Osteoblast (primary cell): ENCODE measurements at regions not wholly inside any gene's neighbourhood (a gene's known extent, or its start where the extent isn't known, plus 50 kb on each side); places are given as distances from the start of the nearest gene placed in this dataset.

Experiments
- DNase-seq: peaks from one replicate; pipeline ENCODE4 v3.0.0; 2011; ENCODE audit warnings: low spot score, mixed read lengths; ENCODE audit not compliant: insufficient read length; ENCODE audit errors: missing footprints
- H2AFZ ChIP-seq: 2 replicates; pipeline ENCODE4 v1.6.0; 2011; ENCODE audit warnings: mild to moderate bottlenecking, low read length
- H3K27ac ChIP-seq: 2 replicates; pipeline ENCODE4 v1.5.1; 2011; ENCODE audit warnings: mild to moderate bottlenecking, low read depth, low read length, moderate library complexity
- H3K27me3 ChIP-seq: 2 replicates; pipeline ENCODE4 v1.6.0; 2012; ENCODE audit warnings: mild to moderate bottlenecking, control low read depth, inconsistent platforms, low read length, moderate library complexity; ENCODE audit not compliant: insufficient read depth
- H3K36me3 ChIP-seq: 2 replicates; pipeline ENCODE4 v1.5.1; 2011; ENCODE audit warnings: mild to moderate bottlenecking, low read length, control low read depth, moderate library complexity; ENCODE audit not compliant: insufficient read depth
- H3K4me1 ChIP-seq: 2 replicates; pipeline ENCODE4 v1.5.1; 2011; ENCODE audit warnings: mild to moderate bottlenecking, low read length, control low read depth, moderate library complexity; ENCODE audit not compliant: insufficient read depth
- H3K4me2 ChIP-seq: 2 replicates; pipeline ENCODE4 v1.6.0; 2011; ENCODE audit warnings: mild to moderate bottlenecking, low read length; ENCODE audit not compliant: insufficient read depth
- H3K4me3 ChIP-seq: fragments of 200-600 bp; sonication (generic); 3 replicates; pipeline ENCODE4 v1.5.1; 2012; ENCODE audit warnings: mild to moderate bottlenecking, low read length, inconsistent platforms; ENCODE audit not compliant: insufficient read depth
- H3K79me2 ChIP-seq: 2 replicates; pipeline ENCODE4 v1.6.0; 2012; ENCODE audit warnings: mild to moderate bottlenecking, low read length, control low read depth, inconsistent platforms; ENCODE audit not compliant: insufficient read depth
- H3K9me3 ChIP-seq: 2 replicates; pipeline ENCODE4 v1.5.1; 2011; ENCODE audit warnings: low read depth, low read length, control low read depth
- H4K20me1 ChIP-seq: 2 replicates; pipeline ENCODE4 v1.6.0; 2012; ENCODE audit warnings: mild to moderate bottlenecking, low read length, control low read depth; ENCODE audit not compliant: insufficient read depth
- CTCF ChIP-seq: IDR thresholded peaks from 2 replicates; pipeline ENCODE4 v1.5.1; 2011; ENCODE audit warnings: mild to moderate bottlenecking, low read depth, low read length, moderate library complexity; ENCODE audit errors: extremely low read depth

GRCh38 chr15:77716632-77717332, 84.1 kb upstream of the LINGO1 start:
- H3K27ac ChIP-seq, result no peak overlapping the region
- no peaks in the 10 kb centered on the region for H4K20me1 ChIP-seq
- H3K27me3 ChIP-seq, result peaks cover 5% of the 10 kb centered on the region
- no peaks in the 10 kb centered on the region for H3K4me1 ChIP-seq
- no peaks in the 10 kb centered on the region for H3K36me3 ChIP-seq
- no peaks in the 10 kb centered on the region for H3K9me3 ChIP-seq
- no peak overlapping the region for H3K4me3 ChIP-seq
- no peak overlapping the region for H3K4me2 ChIP-seq
- no peak for TF ChIP-seq CTCF
- DNase-seq, result peak; percentile 47
- no peak overlapping the region for H2AFZ ChIP-seq
- no peaks in the 10 kb centered on the region for H3K79me2 ChIP-seq

- Histone ChIP-seq H3K9me3 (no peaks in the 10 kb centered on the region), H3K4me3 (no peak overlapping the region), H3K27me3 (peaks cover 5% of the 10 kb centered on the region), H3K27ac (no peak overlapping the region), H2AFZ (no peak overlapping the region), H4K20me1 (no peaks in the 10 kb centered on the region), H3K79me2 (no peaks in the 10 kb centered on the region), H3K36me3 (no peaks in the 10 kb centered on the region), H3K4me1 (no peaks in the 10 kb centered on the region), H3K4me2 (no peak overlapping the region)
- peak; percentile 30 for DNase-seq
- TF ChIP-seq CTCF, result no peak
These were observed 83.1 kb upstream of the LINGO1 start for GRCh38 chr15:77715860-77716259.

DNA sequence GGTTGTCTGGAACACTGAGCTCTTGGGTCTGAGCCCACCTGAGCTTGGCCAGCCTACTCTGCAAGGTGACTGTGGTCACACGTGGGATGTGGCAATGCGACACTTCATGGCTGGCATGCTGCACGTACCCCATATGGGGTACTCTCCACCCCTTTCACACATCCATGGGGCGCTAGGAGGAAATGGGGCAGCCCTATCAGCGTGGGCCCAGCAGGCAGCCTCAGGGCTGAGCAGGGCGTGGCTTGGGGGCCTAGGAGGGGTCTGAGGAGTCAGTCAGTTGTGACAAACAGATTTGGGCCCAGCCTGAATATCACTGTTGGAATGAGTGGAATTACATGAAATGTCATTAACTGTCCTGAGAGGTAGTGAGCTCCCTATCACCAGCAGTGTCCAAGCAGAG, 82.3 kb upstream of the LINGO1 start:
- no peak overlapping the region for H3K4me2 ChIP-seq
- H3K36me3 ChIP-seq, result no peaks in the 10 kb centered on the region
- peaks cover 5% of the 10 kb centered on the region for H3K27me3 ChIP-seq
- no peak for TF ChIP-seq CTCF
- H3K4me3 ChIP-seq, result no peak overlapping the region
- H2AFZ ChIP-seq, result no peak overlapping the region
- H3K4me1 ChIP-seq, result no peaks in the 10 kb centered on the region
- DNase-seq, result peak; percentile 58
- H3K27ac ChIP-seq, result no peak overlapping the region
- no peaks in the 10 kb centered on the region for H3K9me3 ChIP-seq
- H3K79me2 ChIP-seq, result no peaks in the 10 kb centered on the region
- no peaks in the 10 kb centered on the region for H4K20me1 ChIP-seq

GRCh38 chr15:77714555-77714954, 81.8 kb upstream of the LINGO1 start:
- peaks cover 5% of the 10 kb centered on the region for H3K27me3 ChIP-seq
- peak; percentile 66 for DNase-seq
- no peak overlapping the region for H3K27ac ChIP-seq
- no peak overlapping the region for H3K4me2 ChIP-seq
- no peaks in the 10 kb centered on the region for H3K79me2 ChIP-seq
- H2AFZ ChIP-seq, result no peak overlapping the region
- H3K36me3 ChIP-seq, result no peaks in the 10 kb centered on the region
- H3K9me3 ChIP-seq, result no peaks in the 10 kb centered on the region
- H3K4me1 ChIP-seq, result no peaks in the 10 kb centered on the region
- no peak overlapping the region for H3K4me3 ChIP-seq
- no peaks in the 10 kb centered on the region for H4K20me1 ChIP-seq
- TF ChIP-seq CTCF, result no peak
